ENCODE measurements at regions not wholly inside any gene's neighbourhood (a gene's known extent, or its start where the extent isn't known, plus 50 kb on each side); places are given as distances from the start of the nearest gene placed in this dataset.

DNA sequence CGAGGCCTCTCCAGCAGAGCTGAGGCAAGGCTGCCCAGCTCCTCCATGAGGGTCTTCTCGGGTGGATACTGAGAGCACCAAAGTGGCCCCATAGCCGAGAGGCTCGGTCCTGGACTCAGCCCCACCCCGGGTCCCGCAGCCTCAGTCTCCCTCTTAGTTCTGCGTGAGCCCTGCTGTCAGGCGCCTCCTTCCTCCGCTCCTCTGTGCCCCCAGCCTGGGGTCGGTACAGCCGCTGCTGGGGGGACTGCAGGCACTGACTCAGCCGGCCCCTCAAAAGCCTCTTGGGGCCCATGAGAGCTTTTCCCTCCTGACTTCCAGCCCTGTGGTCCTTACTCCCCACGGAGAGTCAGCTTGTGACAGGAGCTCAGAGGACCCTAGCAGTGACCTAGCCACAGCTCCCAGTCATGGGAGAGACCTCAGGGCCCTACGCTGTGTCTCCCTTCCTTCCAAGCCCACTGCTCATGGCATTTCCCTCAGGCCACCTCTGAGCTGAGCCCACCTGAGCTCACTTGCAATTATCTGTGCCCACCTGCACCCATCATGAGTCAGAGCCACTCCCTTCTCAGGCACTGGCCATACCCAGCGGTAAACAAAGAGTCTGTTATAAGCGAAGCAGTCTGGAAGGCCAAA is 295.0 kb upstream of the RTL1 start:
- Mint-ChIP-seq H3K9me3 (ENCODE audit: insufficient read depth) (no peaks in the 10 kb centered on the region), H3K4me1 (ENCODE audit: low read depth) (no peaks in the 10 kb centered on the region), H3K27ac (no peak overlapping the region), H3K27me3 (ENCODE audit: low read depth) (no peaks in the 10 kb centered on the region), H3K4me3 (no peak overlapping the region), H3K36me3 (ENCODE audit: low read depth) (no peaks in the 10 kb centered on the region)
- POLR2A ChIA-PET = no interaction called here
- DNase-seq (no peak), ATAC-seq (no peak)
- CTCF ChIA-PET = no interaction called here

DNA sequence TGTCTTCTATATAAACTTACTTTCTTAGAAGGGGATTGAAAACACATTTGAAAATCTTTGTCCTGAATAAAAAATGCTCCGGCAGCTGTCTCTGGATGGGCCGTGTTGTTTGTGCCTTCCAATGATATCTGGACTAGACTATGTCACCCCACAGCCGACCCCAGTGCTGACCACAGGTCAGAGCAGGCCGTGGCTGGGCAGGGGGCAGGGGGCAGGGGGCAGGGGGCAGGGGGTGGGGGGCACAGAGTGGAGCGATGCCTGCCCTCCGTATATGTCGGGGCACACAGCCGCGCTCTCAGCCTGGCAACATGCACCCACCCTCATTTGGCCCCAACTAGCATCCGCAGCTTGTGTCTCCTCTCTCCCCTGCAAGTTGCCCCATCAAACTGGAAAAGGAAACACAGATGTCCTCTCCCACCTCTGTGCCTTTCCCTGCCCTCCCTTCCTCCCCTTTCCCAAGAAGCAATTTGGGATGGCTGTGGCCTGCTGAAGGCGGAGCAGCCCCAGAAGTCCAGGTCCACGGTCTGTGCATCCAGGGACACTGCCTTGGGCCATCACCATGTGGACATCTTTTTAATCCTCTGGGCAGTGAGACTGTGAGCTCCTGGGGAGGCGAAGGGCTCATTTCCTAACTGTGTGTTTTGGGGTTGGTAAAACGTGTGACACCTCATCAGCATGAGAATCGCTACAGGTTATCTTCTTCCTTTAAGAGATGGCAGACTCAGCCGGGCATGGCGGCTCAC is 295.7 kb upstream of the RTL1 start:
- no peak overlapping the region for H3K27ac Mint-ChIP-seq
- no peaks in the 10 kb centered on the region for H3K9me3 Mint-ChIP-seq (ENCODE audit: insufficient read depth)
- no peaks in the 10 kb centered on the region for H3K4me1 Mint-ChIP-seq (ENCODE audit: low read depth)
- ChIA-PET POLR2A (no interaction called here), CTCF (no interaction called here)
- ATAC-seq (no peak), DNase-seq (no peak)
- no peaks in the 10 kb centered on the region for H3K36me3 Mint-ChIP-seq (ENCODE audit: low read depth)
- no peak overlapping the region for H3K4me3 Mint-ChIP-seq
- no peaks in the 10 kb centered on the region for H3K27me3 Mint-ChIP-seq (ENCODE audit: low read depth)

DNA sequence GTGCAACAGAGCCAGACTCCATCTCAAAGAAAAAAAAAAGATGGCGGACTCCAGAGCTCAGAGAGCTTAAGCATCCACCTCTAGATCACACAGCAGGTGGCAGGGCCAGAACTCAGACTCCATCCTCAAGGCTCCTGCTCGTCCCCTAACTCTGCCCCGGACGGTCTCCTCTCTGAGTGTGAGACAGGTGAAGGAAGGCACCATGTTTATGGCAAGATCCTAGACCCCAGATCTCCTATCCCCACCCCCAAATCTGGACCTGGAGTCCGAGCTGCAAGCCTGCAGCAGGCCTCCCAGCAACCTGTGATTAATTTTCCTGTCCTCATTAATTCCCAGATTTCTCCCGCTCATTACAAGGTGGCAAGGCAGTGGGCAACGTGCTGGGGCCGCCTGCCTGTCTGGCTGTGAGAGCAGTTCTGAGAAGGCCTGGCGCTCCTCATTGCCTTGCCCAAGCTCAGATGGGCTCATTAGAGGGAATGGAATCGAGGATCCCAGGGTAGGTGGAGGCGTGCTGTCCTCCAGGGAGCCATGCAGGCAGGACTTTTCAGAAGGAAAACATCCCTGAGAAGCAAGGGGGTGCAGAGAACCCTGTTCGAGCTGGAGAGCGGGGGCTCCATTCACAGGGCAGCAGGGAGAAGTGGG is 296.6 kb upstream of the RTL1 start:
- Mint-ChIP-seq H3K36me3 (ENCODE audit: low read depth) (no peaks in the 10 kb centered on the region), H3K9me3 (ENCODE audit: insufficient read depth) (no peaks in the 10 kb centered on the region), H3K27ac (no peak overlapping the region), H3K27me3 (ENCODE audit: low read depth) (no peaks in the 10 kb centered on the region), H3K4me3 (no peak overlapping the region), H3K4me1 (ENCODE audit: low read depth) (no peaks in the 10 kb centered on the region)
- no peak for ATAC-seq
- ChIA-PET POLR2A (no interaction called here), CTCF (no interaction called here)
- DNase-seq = no peak

DNA sequence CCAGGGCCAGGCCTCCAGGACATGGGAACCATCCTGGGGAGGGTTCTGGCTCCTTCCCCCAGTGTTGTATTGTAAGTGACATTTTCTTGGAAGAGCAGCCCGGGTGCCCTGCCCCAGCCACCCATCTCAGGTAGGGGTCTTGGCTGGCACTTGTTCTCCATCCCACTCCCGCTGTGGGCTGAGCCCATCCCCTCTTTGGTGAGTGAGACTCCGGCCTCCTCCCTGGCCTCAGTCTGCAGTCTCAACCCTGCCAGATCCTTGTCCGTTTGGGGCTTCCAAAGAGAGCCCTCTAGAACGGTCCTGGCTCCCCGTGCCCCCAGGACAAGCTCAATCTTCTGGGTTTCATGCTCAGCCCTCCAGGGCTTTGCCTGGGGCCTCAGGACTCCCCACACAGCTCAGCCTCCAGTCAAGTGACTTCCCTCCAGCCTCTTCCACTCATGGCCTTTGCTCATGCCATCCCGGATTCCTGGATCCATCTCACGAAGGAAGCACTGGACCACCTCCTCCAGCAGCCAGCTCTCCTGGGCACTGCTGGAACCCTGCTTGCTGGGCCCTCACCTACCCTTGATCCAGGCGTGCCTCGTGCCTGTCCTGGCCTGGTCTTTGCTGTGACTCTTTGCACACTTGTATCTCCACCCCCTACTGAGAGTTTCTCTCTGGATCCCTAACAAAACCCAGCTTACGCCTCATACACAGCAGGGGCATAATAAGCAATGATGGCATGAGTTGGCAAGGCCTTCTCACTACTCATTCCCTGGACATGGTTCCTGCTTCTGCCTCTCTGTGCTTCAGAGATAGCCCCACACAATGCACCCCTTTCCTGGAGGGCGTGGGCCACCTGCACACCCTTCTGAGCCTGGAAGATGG is 297.4 kb upstream of the RTL1 start:
- Mint-ChIP-seq H3K9me3 (ENCODE audit: insufficient read depth) (no peaks in the 10 kb centered on the region), H3K36me3 (ENCODE audit: low read depth) (no peaks in the 10 kb centered on the region), H3K27ac (no peak overlapping the region), H3K27me3 (ENCODE audit: low read depth) (no peaks in the 10 kb centered on the region), H3K4me3 (no peak overlapping the region), H3K4me1 (ENCODE audit: low read depth) (no peaks in the 10 kb centered on the region)
- ChIA-PET POLR2A (no interaction called here), CTCF (no interaction called here)
- no peak for ATAC-seq
- DNase-seq = no peak

DNA sequence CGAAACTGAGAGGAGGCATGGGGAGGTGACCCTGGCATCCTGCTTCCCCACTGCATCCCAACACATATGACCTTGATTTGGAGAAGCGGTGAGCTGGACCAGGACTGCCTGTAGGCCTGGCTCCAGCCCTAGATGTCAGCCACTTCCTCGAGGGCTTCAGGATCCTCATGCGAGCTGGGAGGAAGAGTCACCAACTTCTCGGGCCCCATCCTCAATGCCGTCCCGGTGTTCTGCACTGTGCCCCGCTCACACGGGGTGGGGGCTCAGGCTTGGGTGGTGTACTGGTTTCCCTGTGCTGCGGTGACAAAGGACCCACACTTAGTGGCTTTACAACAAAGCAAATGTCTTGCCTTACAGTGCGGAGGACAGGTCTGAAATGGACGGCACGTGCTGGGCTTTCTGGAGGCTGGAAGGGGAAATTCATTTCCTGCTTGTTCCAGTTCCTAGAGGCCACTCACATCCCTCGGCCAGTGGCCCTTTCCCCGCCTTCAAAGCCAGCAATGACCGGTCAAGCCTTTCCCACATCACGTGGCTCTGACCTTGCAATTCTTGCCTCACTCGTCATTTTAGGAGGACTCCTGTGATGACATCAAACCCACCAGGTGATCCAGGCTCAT is 298.1 kb upstream of the RTL1 start:
- ATAC-seq = no peak
- H3K27me3 Mint-ChIP-seq (ENCODE audit: low read depth) = no peaks in the 10 kb centered on the region
- peaks cover 7% of the 10 kb centered on the region for H3K9me3 Mint-ChIP-seq (ENCODE audit: insufficient read depth)
- H3K4me3 Mint-ChIP-seq = no peak overlapping the region
- no peaks in the 10 kb centered on the region for H3K4me1 Mint-ChIP-seq (ENCODE audit: low read depth)
- CTCF ChIA-PET = no interaction called here
- DNase-seq = no peak
- H3K36me3 Mint-ChIP-seq (ENCODE audit: low read depth) = no peaks in the 10 kb centered on the region
- POLR2A ChIA-PET = no interaction called here
- H3K27ac Mint-ChIP-seq = no peak overlapping the region

DNA sequence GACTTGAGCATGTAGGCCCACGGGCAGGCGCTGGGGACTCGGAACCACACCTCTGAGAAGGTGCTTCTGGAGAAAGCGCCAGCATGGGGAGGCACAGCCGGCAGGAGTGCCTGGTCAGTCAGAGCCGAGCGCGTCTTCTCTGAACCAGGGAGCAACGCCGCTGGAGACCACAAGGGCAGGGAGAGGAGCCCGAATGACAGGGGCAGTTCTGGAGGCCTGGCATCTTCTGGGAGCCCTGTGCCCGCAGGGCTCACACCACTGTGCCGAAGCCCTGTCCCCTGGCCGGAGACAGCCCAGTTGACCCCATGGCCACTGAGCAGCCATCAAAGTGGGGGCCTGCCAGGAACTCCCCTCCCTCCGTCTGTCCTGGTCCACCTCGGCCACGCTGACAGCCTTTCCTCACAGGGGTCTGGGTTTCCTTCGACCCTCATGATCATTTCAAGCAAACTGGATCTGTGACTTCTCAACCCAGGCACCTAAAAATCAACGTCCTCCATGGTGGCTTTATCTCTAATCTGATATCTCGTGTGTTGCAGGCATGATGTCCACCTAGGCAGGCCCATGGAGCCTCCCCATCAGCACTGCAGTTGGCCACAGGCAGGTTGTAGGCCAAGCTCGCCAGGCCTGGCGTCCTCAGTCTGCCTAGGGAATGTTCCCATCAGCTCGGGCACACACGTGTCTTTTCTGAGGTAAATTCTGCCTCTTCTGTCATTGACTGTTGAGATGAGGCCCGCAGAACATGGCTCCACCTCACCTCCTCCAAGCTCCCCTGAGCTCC is 299.3 kb upstream of the RTL1 start:
- ChIA-PET POLR2A (no interaction called here), CTCF (no interaction called here)
- ATAC-seq (no peak), DNase-seq (no peak)
- H3K27ac Mint-ChIP-seq = no peak overlapping the region
- H3K36me3 Mint-ChIP-seq (ENCODE audit: low read depth) = no peaks in the 10 kb centered on the region
- peaks cover 2% of the 10 kb centered on the region for H3K27me3 Mint-ChIP-seq (ENCODE audit: low read depth)
- no peak overlapping the region for H3K4me3 Mint-ChIP-seq
- H3K4me1 Mint-ChIP-seq (ENCODE audit: low read depth) = no peaks in the 10 kb centered on the region
- peaks cover 13% of the 10 kb centered on the region for H3K9me3 Mint-ChIP-seq (ENCODE audit: insufficient read depth)

DNA sequence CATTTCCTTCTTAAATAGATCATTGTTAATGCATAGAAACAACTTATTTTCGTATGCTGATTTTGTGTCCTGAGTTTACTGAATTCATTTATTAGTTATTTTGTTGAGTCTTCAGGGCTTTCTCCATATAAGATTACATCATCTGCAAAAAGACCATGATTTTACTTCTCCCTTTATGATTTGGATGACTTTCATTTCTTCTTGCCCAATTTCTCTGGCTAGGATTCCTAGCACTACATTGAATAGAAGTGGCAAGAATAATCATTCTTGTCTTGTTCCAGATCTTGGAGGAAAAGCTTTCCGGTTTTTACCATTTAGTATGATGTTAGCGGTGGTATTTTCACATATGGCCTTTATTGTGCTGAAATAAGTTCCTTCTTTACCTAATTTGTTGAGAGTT is 303.0 kb upstream of the RTL1 start:
- no peak overlapping the region for H3K27ac Mint-ChIP-seq
- H3K4me1 Mint-ChIP-seq (ENCODE audit: low read depth) = no peaks in the 10 kb centered on the region
- H3K4me3 Mint-ChIP-seq = no peak overlapping the region
- ATAC-seq (no peak), DNase-seq (no peak)
- H3K9me3 Mint-ChIP-seq (ENCODE audit: insufficient read depth) = peaks cover 29% of the 10 kb centered on the region
- H3K36me3 Mint-ChIP-seq (ENCODE audit: low read depth) = no peaks in the 10 kb centered on the region
- H3K27me3 Mint-ChIP-seq (ENCODE audit: low read depth) = peaks cover 2% of the 10 kb centered on the region
- ChIA-PET POLR2A (no interaction called here), CTCF (no interaction called here)

DNA sequence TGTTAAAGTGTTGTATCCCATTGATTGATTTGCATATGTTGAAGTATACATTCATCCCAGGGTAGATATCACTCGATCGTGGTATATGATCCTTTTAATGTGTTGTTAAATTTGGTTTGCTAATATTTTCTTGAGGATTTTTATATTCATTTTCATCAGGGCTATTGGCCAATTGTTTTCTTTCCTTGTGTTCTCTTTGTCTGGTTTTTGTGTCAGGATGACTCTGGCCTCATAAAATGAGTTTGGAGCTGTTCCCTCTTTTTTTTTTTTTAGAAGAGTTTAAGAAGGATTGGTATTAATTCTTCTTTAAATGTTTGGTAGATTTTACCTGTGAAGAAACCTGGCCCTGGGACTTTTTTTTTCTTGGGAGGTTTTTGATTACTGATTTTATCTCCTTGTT is 303.5 kb upstream of the RTL1 start:
- H3K4me3 Mint-ChIP-seq = no peak overlapping the region
- DNase-seq (no peak), ATAC-seq (no peak)
- H3K4me1 Mint-ChIP-seq (ENCODE audit: low read depth) = no peaks in the 10 kb centered on the region
- ChIA-PET POLR2A (no interaction called here), CTCF (no interaction called here)
- no peak overlapping the region for H3K27ac Mint-ChIP-seq
- H3K9me3 Mint-ChIP-seq (ENCODE audit: insufficient read depth) = peaks cover 32% of the 10 kb centered on the region
- H3K27me3 Mint-ChIP-seq (ENCODE audit: low read depth) = peaks cover 2% of the 10 kb centered on the region
- H3K36me3 Mint-ChIP-seq (ENCODE audit: low read depth) = no peaks in the 10 kb centered on the region

DNA sequence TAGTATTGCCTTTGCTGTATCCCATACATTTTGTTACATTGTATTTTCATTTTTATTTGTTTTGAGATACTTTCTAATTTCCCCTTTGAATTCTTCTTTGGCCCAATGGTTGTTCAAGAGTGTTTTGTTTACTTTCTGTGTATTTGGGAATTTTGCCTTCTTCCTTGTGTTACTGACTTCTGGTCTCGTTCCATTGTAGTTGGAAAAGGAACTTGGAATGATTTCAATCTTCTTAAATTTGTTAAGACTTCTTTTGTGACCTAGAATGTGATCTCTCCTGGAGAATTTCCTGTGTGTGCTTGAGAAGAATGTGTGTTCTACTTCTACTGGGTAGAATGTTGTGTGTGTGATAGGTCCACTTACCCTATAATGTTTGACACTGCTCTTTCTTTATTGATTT is 304.4 kb upstream of the RTL1 start:
- no peak overlapping the region for H3K27ac Mint-ChIP-seq
- no peak overlapping the region for H3K4me3 Mint-ChIP-seq
- H3K27me3 Mint-ChIP-seq (ENCODE audit: low read depth) = peaks cover 2% of the 10 kb centered on the region
- POLR2A ChIA-PET = no interaction called here
- H3K4me1 Mint-ChIP-seq (ENCODE audit: low read depth) = no peaks in the 10 kb centered on the region
- H3K36me3 Mint-ChIP-seq (ENCODE audit: low read depth) = no peaks in the 10 kb centered on the region
- H3K9me3 Mint-ChIP-seq (ENCODE audit: insufficient read depth) = peaks cover 32% of the 10 kb centered on the region
- no peak for ATAC-seq
- CTCF ChIA-PET = no interaction called here
- no peak for DNase-seq

DNA sequence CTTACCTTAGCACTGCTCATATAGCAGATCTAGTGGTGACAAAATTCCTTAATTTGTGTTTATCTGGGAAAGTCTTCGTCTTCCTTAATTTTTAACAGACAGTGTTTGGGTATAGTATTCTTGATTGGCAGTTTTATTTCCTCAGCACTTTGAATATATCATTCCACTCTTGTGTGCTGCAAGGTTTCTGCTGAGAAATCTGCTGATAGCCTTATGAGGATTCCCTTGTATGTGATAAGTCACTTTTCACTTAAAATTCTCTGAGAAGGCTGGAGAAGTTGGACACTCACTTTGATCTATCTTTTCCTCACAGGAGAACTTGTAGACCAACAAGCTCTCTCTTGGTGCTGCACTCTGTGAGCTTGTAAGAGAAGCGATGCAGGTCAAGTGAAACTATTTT is 306.1 kb upstream of the RTL1 start:
- ATAC-seq (no peak), DNase-seq (no peak)
- Mint-ChIP-seq H3K9me3 (ENCODE audit: insufficient read depth) (peaks cover 37% of the 10 kb centered on the region), H3K4me3 (no peak overlapping the region), H3K36me3 (ENCODE audit: low read depth) (no peaks in the 10 kb centered on the region), H3K27ac (no peak overlapping the region), H3K27me3 (ENCODE audit: low read depth) (peaks cover 2% of the 10 kb centered on the region), H3K4me1 (ENCODE audit: low read depth) (no peaks in the 10 kb centered on the region)
- ChIA-PET CTCF (no interaction called here), POLR2A (no interaction called here)

DNA sequence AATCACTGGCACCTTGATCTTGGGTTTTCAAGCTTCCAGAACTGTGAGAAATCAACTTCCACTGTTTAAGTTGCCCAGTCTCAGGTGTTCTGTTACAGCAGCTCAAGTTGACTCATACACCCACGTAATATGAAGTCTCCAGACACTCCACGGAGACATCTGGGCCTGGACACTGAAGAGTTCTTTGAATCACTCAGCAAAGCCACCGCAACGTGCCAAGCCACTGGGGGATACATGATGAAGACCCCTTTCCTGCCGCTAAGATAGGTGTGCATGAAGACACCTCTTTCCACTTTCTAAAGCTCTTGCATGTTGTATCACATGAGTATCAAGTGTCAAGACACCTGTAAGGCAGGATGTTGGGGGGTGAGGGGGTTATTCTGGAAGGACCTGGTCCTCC is 311.7 kb upstream of the RTL1 start:
- no peak overlapping the region for H3K4me3 Mint-ChIP-seq
- ATAC-seq (no peak), DNase-seq (no peak)
- H3K27ac Mint-ChIP-seq = no peak overlapping the region
- H3K4me1 Mint-ChIP-seq (ENCODE audit: low read depth) = no peaks in the 10 kb centered on the region
- ChIA-PET CTCF (no interaction called here), POLR2A (no interaction called here)
- no peaks in the 10 kb centered on the region for H3K27me3 Mint-ChIP-seq (ENCODE audit: low read depth)
- H3K9me3 Mint-ChIP-seq (ENCODE audit: insufficient read depth) = peaks cover 8% of the 10 kb centered on the region
- H3K36me3 Mint-ChIP-seq (ENCODE audit: low read depth) = no peaks in the 10 kb centered on the region

Data from activated CD8-positive, alpha-beta T cell treated with anti-CD3 and anti-CD28 coated beads, Interleukin-2, amount 10 ng/mL, durations not matched to agents 7 days and 5 days (primary cell).